Activated naive CD8-positive, alpha-beta T cell (primary cell): ENCODE measurements at regions not wholly inside any gene's neighbourhood (a gene's known extent, or its start where the extent isn't known, plus 50 kb on each side); places are given as distances from the start of the nearest gene placed in this dataset.
"Not testable (repeated sequence)": the region's sequence is repeated elsewhere in the genome, so short reads cannot be mapped to it uniquely, and the experiment has no call there.

Source experiments
- H3K27ac Mint-ChIP-seq: one replicate; pipeline ENCODE4 v1.8.0; 2021; ENCODE audit warnings: mixed read lengths
- H3K27me3 Mint-ChIP-seq: one replicate; pipeline ENCODE4 v1.8.0; 2021; ENCODE audit warnings: mixed read lengths
- H3K36me3 Mint-ChIP-seq: one replicate; pipeline ENCODE4 v1.8.0; 2021; ENCODE audit warnings: mixed read lengths
- H3K4me1 Mint-ChIP-seq: one replicate; pipeline ENCODE4 v1.8.0; 2021; ENCODE audit warnings: low read depth, mixed read lengths
- H3K4me3 Mint-ChIP-seq: one replicate; pipeline ENCODE4 v1.8.0; 2021; ENCODE audit warnings: mild to moderate bottlenecking, mixed read lengths
- H3K9me3 Mint-ChIP-seq: one replicate; pipeline ENCODE4 v1.8.0; 2021; ENCODE audit warnings: low read depth, mixed read lengths

DNA sequence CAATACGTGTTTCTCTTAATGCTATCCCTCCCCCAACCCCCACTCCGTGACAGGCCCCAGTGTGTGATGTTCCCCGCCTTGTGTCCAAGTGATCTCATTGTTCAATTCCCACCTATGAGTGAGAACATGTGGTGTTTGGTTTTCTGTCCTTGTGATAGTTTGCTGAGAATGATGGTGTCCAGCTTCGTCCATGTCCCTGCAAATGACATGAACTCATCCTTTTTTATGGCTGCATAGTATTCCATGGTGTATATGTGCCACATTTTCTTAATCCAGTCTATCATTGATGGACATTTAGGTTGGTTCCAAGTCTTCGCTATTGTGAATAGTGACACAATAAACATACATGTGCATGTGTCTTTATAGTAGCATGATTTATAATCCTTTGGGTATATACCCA lies 52.5 kb downstream of the KIAA0408 start:
- not testable (repeated sequence) for H3K27ac Mint-ChIP-seq, H3K36me3 Mint-ChIP-seq, H3K9me3 Mint-ChIP-seq, H3K27me3 Mint-ChIP-seq, H3K4me3 Mint-ChIP-seq
- H3K4me1 Mint-ChIP-seq: peaks cover 12% of the 10 kb centered on the region

DNA sequence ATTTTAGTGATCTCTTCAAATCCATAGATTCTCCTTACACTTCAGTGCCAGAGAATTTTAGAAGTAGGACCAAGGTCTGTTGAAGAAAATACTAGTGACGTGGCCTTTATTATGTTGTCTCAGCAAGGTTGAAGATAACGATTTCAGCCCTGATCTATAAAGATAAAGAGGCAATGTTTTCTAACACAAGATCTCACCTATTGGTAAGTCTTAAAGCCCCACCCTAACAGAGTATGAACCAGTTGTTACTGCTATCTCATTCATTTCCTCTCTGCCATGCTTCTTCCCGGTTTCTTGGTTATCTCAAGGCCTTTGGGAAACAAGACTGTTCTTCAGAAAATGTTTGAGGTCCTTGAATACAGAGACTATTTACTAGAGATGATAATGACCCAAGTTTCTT lies 53.1 kb downstream of the KIAA0408 start:
- no peak overlapping the region for H3K27ac Mint-ChIP-seq
- peaks cover 4% of the 10 kb centered on the region for H3K36me3 Mint-ChIP-seq
- no peaks in the 10 kb centered on the region for H3K9me3 Mint-ChIP-seq
- peaks cover 12% of the 10 kb centered on the region for H3K4me1 Mint-ChIP-seq
- no peaks in the 10 kb centered on the region for H3K27me3 Mint-ChIP-seq
- H3K4me3 Mint-ChIP-seq: no peak overlapping the region

DNA sequence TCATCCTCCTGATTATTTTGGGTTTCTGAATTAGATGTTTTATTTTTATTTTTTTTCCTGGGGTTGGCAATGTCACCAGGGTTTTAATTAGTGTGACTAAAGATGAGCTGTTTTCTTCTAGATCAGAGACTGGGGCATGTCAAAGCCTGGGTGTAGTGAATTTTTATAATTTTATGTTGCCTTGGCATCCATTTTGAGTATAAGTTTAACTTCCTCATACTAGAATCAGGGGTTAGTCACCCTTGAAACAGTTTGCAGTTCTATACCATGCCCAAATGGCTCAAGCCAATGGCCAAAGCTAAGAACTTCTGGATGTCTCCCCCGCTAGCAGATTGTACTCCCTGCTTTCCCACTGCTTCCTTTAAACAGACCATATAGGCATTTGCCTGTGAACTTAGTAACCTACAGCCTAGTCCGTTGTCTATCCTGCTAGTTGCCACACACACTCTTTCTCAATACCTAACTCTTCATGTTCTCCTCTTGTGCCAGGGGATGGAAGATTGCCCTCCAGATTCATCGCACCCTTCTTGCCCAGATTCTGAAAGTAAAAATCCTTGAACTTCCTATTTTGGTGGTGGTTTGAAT lies 54.5 kb downstream of the KIAA0408 start:
- H3K9me3 Mint-ChIP-seq: no peaks in the 10 kb centered on the region
- peaks cover 4% of the 10 kb centered on the region for H3K36me3 Mint-ChIP-seq
- H3K4me1 Mint-ChIP-seq: peaks cover 12% of the 10 kb centered on the region
- H3K4me3 Mint-ChIP-seq: no peak overlapping the region
- no peaks in the 10 kb centered on the region for H3K27me3 Mint-ChIP-seq
- peak overlapping the region; percentile 25 for H3K27ac Mint-ChIP-seq

DNA sequence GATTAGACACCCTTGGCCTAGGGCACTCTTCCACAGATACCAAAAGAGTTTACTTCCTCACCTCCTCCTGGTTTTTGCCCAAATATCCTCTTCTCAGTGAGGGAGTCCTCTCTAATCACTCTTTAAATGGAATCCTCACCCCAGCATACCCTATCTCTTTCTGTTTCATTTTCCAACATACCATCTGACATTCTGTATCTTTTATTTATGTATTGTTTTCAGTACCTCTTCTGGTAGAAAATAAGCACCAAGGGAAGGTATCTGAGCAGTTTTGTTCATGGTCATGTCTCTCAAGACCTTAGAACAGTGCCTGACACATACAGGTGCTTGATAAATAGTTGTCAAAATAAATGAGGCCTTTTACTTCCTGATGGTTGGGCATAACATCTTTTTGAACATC lies 55.1 kb downstream of the KIAA0408 start:
- no peak overlapping the region for H3K4me3 Mint-ChIP-seq
- peak overlapping the region; percentile 7 for H3K27ac Mint-ChIP-seq
- H3K36me3 Mint-ChIP-seq: peaks cover 4% of the 10 kb centered on the region

DNA sequence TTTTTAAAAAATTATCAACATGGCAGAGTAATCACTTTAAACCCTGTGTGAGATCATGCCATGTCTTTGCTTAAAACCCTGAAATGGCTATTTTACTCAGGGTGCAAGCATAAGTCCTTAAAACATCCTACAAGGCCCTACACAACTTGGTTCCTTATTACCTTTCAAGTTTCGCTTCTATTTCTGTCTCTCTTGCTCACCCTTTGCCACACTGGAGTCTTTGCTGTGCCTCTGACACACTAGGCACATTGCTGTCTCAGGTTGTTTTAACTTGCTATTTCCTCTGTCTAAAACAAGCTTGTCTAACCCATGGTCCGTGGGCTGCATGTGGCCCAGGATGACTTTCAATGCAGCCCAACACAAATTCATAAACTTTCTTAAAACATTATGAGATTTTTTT lies 55.6 kb downstream of the KIAA0408 start:
- Mint-ChIP-seq H3K4me1 (peaks cover 12% of the 10 kb centered on the region), H3K27ac (peak overlapping the region; percentile 7), H3K4me3 (no peak overlapping the region)

More for the DNA sequence above, 55.1 kb downstream of the KIAA0408 start:
- H3K27me3 Mint-ChIP-seq: no peaks in the 10 kb centered on the region
- no peaks in the 10 kb centered on the region for H3K9me3 Mint-ChIP-seq
- H3K4me1 Mint-ChIP-seq: peaks cover 12% of the 10 kb centered on the region

DNA sequence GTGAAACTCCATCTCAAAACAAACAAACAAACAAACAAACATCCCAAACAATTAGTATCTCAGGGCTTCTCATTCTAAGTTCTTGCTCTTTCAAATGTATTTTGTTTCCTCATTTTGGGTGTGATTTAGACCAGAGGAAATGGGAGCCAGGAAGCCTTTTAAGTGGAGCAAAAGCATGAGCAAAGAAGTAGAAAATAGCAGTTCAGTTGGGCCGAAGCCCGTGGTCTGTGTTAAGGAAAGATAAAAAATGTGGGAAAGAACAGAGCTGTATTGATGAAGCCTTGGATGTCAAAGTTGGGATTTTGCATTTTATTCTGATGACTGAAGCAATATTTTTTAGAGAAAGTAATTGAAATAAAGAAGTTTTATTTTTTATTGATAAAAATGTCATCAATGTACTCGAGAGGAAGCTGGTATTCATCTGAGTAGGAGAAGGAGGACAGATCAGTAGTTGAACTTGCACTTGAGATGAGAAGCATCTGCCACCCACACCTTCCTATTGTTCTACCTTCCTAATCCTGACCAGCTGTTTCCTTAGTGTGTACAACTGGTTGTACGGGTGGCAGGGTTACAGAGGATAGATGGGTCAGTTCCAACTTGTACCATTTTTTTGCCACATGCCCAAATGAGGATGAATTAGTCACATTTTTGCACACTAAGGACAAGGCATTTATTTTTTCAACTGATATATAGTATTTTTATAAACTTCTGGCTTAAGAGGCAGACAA lies 56.1 kb downstream of the KIAA0408 start:
- Mint-ChIP-seq H3K27ac (no peak overlapping the region), H3K27me3 (no peaks in the 10 kb centered on the region), H3K4me3 (no peak overlapping the region), H3K9me3 (no peaks in the 10 kb centered on the region), H3K4me1 (peaks cover 12% of the 10 kb centered on the region), H3K36me3 (peaks cover 4% of the 10 kb centered on the region)

More for the DNA sequence above, 55.6 kb downstream of the KIAA0408 start:
- Mint-ChIP-seq H3K9me3 (no peaks in the 10 kb centered on the region), H3K27me3 (no peaks in the 10 kb centered on the region), H3K36me3 (peaks cover 4% of the 10 kb centered on the region)

DNA sequence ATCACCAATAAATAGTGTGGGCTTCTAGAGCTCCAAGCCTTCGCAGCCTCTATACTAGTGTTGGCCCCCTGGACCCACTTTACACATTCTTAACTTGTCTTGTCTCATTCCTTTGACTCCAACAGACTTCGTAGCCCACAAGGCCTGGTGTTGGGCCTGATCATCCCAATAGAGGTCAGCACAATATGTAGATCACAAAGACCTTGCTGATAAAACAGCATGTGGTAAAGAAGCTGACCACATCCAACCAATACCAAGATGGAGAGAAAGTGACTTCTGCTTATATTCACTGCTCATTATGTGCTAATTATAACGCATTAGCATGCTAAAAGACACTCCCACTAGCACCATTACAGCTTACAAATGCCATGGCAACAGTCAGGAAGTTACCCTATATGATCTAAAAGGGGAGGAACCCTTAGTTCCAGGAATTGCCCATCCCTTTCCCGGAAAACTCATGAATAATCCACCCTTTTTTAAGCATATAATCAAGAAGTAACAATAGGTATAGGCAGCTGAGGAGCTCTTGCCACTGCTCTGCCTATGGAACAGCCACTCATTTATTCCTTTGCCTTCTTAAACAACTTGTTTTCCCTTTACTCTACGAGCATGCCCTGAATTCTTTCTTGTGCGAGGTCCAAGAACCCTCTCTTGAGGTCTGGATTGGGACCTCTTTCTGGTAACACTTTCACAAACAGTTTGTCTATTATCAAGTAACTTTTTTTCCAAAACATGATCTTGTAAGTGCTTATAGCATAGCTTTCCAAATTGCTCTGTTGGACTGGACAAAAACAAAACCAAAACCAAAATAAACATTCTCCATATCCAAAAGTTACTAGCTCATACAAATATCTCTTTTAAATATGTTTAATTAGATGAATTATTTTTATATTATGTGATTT lies 54.6 kb upstream of the ECHDC1 start:
- Mint-ChIP-seq H3K27me3 (no peaks in the 10 kb centered on the region), H3K36me3 (no peaks in the 10 kb centered on the region), H3K9me3 (no peaks in the 10 kb centered on the region), H3K4me1 (peaks cover 2% of the 10 kb centered on the region), H3K27ac (no peak overlapping the region), H3K4me3 (no peak overlapping the region)

DNA sequence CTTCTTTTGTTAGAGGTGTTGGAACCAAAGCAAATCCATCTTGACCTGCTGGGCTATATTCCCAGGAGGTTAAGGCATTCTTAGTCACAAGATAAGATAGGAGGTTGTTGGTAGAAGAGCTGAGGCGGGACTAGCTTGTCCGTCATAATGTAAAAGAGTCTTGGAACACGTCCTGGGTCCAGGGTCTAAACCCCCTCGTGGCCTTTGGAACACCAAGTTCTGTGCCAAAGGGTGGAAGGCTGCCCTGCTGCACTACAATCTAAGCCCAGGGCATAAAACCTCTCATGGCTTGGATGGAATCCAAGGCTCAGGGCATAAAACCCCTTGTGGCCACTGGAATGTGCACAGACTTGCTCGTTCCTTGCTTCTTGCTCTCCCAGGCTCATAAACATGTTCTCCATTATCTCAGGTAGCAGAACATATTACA lies 53.8 kb upstream of the ECHDC1 start:
- not testable (repeated sequence) for H3K9me3 Mint-ChIP-seq, H3K4me1 Mint-ChIP-seq, H3K27me3 Mint-ChIP-seq, H3K27ac Mint-ChIP-seq, H3K4me3 Mint-ChIP-seq, H3K36me3 Mint-ChIP-seq
